Adrenal gland (tissue), 5 donors: ENCODE measurements at regions not wholly inside any gene's neighbourhood (a gene's known extent, or its start where the extent isn't known, plus 50 kb on each side); places are given as distances from the start of the nearest gene placed in this dataset.

Experiments
- POLR2A ChIP-seq, 2 donors: fragments of 450-650 bp; IDR thresholded peaks; one replicate each; pipeline ENCODE4 v1.6.1; 2017; ENCODE audit warnings: antibody characterized with exemption in 2 of 2, mild to moderate bottlenecking in 2 of 2, moderate library complexity in 1 of 2
- TF ChIP-seq, protein P1 (sequence below), 6 experiments: fragments of 450-650 bp in 4 of 6; fragments of 200-600 bp in 2 of 6; sonication (generic) in 1 of 6; IDR thresholded peaks; 1 replicate in 5 of 6; 2 replicates in 1 of 6; pipeline versions ENCODE4 v1.5.1 to v1.8.0; 2016 to 2021; ENCODE audit warnings: antibody characterized with exemption in 6 of 6, mild to moderate bottlenecking in 2 of 6, moderate library complexity in 1 of 6
- donor health status: DM: no; HTN: no; CAD: no.

DNA sequence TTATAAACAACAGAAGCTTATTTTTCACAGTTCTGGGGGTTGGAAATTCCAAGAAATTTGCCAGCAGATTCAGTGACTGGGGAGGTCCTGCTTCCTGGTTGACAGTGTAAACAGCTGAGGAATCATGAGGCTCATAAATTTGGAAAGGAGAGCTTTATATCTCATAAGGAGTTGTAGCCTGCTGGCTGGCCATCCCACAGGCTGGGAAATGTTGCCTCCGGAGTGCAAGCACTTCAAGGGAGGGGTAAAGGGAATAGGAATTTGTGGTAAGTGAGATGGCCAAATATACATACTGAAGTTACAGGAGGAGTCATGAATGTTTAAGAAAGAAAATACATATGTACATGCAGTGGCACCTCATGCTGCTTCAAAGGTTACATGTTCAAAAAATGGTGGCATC is 217.2 kb upstream of the CBLB start:
- TF ChIP-seq, protein P1, sequence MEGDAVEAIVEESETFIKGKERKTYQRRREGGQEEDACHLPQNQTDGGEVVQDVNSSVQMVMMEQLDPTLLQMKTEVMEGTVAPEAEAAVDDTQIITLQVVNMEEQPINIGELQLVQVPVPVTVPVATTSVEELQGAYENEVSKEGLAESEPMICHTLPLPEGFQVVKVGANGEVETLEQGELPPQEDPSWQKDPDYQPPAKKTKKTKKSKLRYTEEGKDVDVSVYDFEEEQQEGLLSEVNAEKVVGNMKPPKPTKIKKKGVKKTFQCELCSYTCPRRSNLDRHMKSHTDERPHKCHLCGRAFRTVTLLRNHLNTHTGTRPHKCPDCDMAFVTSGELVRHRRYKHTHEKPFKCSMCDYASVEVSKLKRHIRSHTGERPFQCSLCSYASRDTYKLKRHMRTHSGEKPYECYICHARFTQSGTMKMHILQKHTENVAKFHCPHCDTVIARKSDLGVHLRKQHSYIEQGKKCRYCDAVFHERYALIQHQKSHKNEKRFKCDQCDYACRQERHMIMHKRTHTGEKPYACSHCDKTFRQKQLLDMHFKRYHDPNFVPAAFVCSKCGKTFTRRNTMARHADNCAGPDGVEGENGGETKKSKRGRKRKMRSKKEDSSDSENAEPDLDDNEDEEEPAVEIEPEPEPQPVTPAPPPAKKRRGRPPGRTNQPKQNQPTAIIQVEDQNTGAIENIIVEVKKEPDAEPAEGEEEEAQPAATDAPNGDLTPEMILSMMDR (IDR thresholded peaks at IDR 0.05): no peak
- TF ChIP-seq POLR2A (IDR thresholded peaks at IDR 0.05): no peak
